GM12878 (cell line): ENCODE measurements at regions not wholly inside any gene's neighbourhood (a gene's known extent, or its start where the extent isn't known, plus 50 kb on each side); places are given as distances from the start of the nearest gene placed in this dataset.
"Not testable (repeated sequence)": the region's sequence is repeated elsewhere in the genome, so short reads cannot be mapped to it uniquely, and the experiment has no call there.

Experiments used
- ATAC-seq: fragments of 200-7000 bp; cut with Tn5 transposase; 3 replicates; pipeline ENCODE4 v1.9.1; 2020; ENCODE audit warnings: mild to moderate bottlenecking, moderate library complexity
- BruUV-seq: library from RNA; stranded (reverse); fragments of 400-500 nt; replicated peaks from 2 replicates; lab custom pipeline; 2021; lab: Mats Ljungman, UMichigan
- CTCF ChIA-PET: fragments of 300-600 bp; sonication (Branson Sonifier 250); formaldehyde crosslinking; extraction: SDS; loops from one replicate; lab custom pipeline; 2021; ENCODE audit warnings: inconsistent platforms; lab: Yijun Ruan, JAX
- POLR2A ChIA-PET: fragments of 350-600 bp; formaldehyde crosslinking; extraction: SDS; loops from one replicate; lab custom pipeline; 2021; ENCODE audit warnings: inconsistent platforms; lab: Charles Lee
- RAD21 ChIA-PET: fragments of 300-600 bp; sonication (Branson Sonifier 250); formaldehyde crosslinking; loops from one replicate; lab custom pipeline; 2023; ENCODE audit warnings: antibody characterized with exemption; ENCODE audit not compliant: unreplicated experiment; lab: Charles Lee
- SMC1A ChIA-PET: fragments of 300-600 bp; sonication (Branson Sonifier 250); formaldehyde crosslinking; loops from one replicate; lab custom pipeline; 2023; ENCODE audit not compliant: unreplicated experiment, uncharacterized antibody; lab: Charles Lee
- DNase-seq: peaks from one replicate; pipeline ENCODE4 v3.0.0-alpha.2; 2011; ENCODE audit warnings: low read depth, low spot score
- FAIRE-seq: peaks from 3 replicates; lab custom pipeline; 2011; peaks lifted over from hg19 to GRCh38; lab: Jason Lieb, UNC
- H2AFZ ChIP-seq: 2 replicates; pipeline ENCODE4 v1.6.0; 2011; ENCODE audit warnings: low read depth, low read length, control low read depth; ENCODE audit not compliant: control insufficient read depth
- H3K27ac ChIP-seq: 2 replicates; pipeline ENCODE4 v1.5.1; 2011; ENCODE audit warnings: control low read depth; ENCODE audit not compliant: control insufficient read depth, insufficient read depth
- H3K27me3 ChIP-seq, 2 experiments: replicated peaks in 1 of 2; 2 replicates each; pipeline versions ENCODE4 v1.6.0 to v1.6.1; 2011; ENCODE audit warnings: low read length in 1 of 2; ENCODE audit not compliant: control insufficient read depth in 2 of 2, insufficient read depth in 2 of 2
- H3K36me3 ChIP-seq, 2 experiments: 2 replicates each; pipeline ENCODE4 v1.5.1; 2011; ENCODE audit warnings: low read length in 1 of 2; ENCODE audit not compliant: control insufficient read depth in 2 of 2, insufficient read depth in 2 of 2
- H3K4me1 ChIP-seq: 2 replicates; pipeline ENCODE4 v1.6.1; 2011; ENCODE audit warnings: mild to moderate bottlenecking, low read length, moderate library complexity, mixed read lengths; ENCODE audit not compliant: control insufficient read depth, insufficient read depth
- H3K4me2 ChIP-seq: 2 replicates; pipeline ENCODE4 v1.6.0; 2011; ENCODE audit warnings: control low read depth; ENCODE audit not compliant: control insufficient read depth, insufficient read depth
- H3K4me3 ChIP-seq: fragments of 200-600 bp; sonication (generic); 2 replicates; pipeline ENCODE4 v1.5.1; 2016
- H3K79me2 ChIP-seq: 2 replicates; pipeline ENCODE4 v1.6.0; 2011; ENCODE audit warnings: low read length; ENCODE audit not compliant: control insufficient read depth, insufficient read depth
- H3K9ac ChIP-seq: 2 replicates; pipeline ENCODE4 v1.8.0; 2011; ENCODE audit warnings: low read length, control low read depth, mixed read lengths; ENCODE audit not compliant: control insufficient read depth, insufficient read depth
- H3K9me3 ChIP-seq: replicated peaks from 3 replicates; pipeline ENCODE4 v1.5.1; 2011; ENCODE audit warnings: mild to moderate bottlenecking, low read length; ENCODE audit not compliant: control insufficient read depth, insufficient read depth
- H4K20me1 ChIP-seq: 2 replicates; pipeline ENCODE4 v1.6.0; 2011; ENCODE audit not compliant: control insufficient read depth, insufficient read depth
- CBX3 ChIP-seq: fragments of 200-600 bp; sonication (generic); IDR thresholded peaks from 2 replicates; pipeline ENCODE4 v1.6.1; 2016; ENCODE audit warnings: low read depth, borderline replicate concordance
- EGR1 ChIP-seq, 2 experiments: IDR thresholded peaks; 1 replicate in 1 of 2; 2 replicates in 1 of 2; pipeline ENCODE4 v1.6.1; 2011 to 2012; ENCODE audit warnings: low read depth in 2 of 2, low read length in 2 of 2, borderline replicate concordance in 1 of 2, mild to moderate bottlenecking in 1 of 2, moderate library complexity in 1 of 2
- IKZF2 ChIP-seq, 2 experiments: fragments of 450-650 bp; IDR thresholded peaks; 2 replicates each; pipeline ENCODE4 v1.6.1; 2017; ENCODE audit warnings: mild to moderate bottlenecking in 2 of 2, moderate library complexity in 2 of 2
- MYB ChIP-seq: fragments of 150-350 bp; IDR thresholded peaks from 2 replicates; pipeline ENCODE4 v1.6.1; 2014; ENCODE audit warnings: mild to moderate bottlenecking, low read depth, low read length, borderline replicate concordance
- USF2 ChIP-seq: IDR thresholded peaks from 2 replicates; pipeline ENCODE4 v1.6.1; 2011; ENCODE audit warnings: low read depth, low read length, improper control_type of control experiment, borderline replicate concordance
- ZZZ3 ChIP-seq: IDR thresholded peaks from 2 replicates; pipeline ENCODE4 v1.6.1; 2011; ENCODE audit warnings: low read depth; ENCODE audit not compliant: control insufficient read depth, insufficient read length
- WGBS: methylation state at CpG from one replicate; pipeline ENCODE4 v1.1.6; 2016; ENCODE audit warnings: low lambda C conversion rate; ENCODE audit not compliant: insufficient replicate concordance, insufficient coverage; ENCODE audit errors: missing lambda C conversion rate; 5-methylcytosine and 5-hydroxymethylcytosine counted together
- in situ Hi-C: fragments of 300-500 bp; cut with MboI; formaldehyde crosslinking; loops from 9 replicates; pipeline ENCODE4 v1.14.3; 2018; ENCODE audit warnings: mixed read lengths
- intact Hi-C: fragments of 100-400 bp; cut with micrococcal nuclease; formaldehyde crosslinking; loops from one replicate; pipeline ENCODE4 v1.14.2; 2022; ENCODE audit not compliant: unreplicated experiment
- TF ChIP-seq, protein P1 (sequence below): fragments of 450-650 bp; IDR thresholded peaks from 2 replicates; pipeline ENCODE4 v1.6.1; 2017; ENCODE audit warnings: mild to moderate bottlenecking, low read depth, inconsistent platforms; ENCODE audit not compliant: poor library complexity, severe bottlenecking
- TF ChIP-seq, protein P2 (sequence below): fragments of 450-650 bp; IDR thresholded peaks from 2 replicates; pipeline ENCODE4 v1.6.1; 2014; ENCODE audit warnings: mild to moderate bottlenecking

GRCh38 chr19:20371911-20372310 lies 193.7 kb downstream of the ZNF737 start (continued):
- TF ChIP-seq, protein P1, sequence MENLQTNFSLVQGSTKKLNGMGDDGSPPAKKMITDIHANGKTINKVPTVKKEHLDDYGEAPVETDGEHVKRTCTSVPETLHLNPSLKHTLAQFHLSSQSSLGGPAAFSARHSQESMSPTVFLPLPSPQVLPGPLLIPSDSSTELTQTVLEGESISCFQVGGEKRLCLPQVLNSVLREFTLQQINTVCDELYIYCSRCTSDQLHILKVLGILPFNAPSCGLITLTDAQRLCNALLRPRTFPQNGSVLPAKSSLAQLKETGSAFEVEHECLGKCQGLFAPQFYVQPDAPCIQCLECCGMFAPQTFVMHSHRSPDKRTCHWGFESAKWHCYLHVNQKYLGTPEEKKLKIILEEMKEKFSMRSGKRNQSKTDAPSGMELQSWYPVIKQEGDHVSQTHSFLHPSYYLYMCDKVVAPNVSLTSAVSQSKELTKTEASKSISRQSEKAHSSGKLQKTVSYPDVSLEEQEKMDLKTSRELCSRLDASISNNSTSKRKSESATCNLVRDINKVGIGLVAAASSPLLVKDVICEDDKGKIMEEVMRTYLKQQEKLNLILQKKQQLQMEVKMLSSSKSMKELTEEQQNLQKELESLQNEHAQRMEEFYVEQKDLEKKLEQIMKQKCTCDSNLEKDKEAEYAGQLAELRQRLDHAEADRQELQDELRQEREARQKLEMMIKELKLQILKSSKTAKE = no peak
- TF ChIP-seq, protein P2, sequence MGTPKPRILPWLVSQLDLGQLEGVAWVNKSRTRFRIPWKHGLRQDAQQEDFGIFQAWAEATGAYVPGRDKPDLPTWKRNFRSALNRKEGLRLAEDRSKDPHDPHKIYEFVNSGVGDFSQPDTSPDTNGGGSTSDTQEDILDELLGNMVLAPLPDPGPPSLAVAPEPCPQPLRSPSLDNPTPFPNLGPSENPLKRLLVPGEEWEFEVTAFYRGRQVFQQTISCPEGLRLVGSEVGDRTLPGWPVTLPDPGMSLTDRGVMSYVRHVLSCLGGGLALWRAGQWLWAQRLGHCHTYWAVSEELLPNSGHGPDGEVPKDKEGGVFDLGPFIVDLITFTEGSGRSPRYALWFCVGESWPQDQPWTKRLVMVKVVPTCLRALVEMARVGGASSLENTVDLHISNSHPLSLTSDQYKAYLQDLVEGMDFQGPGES = no peak
- TF ChIP-seq ZZZ3 (no peak), USF2 (no peak), IKZF2 (IDR thresholded peaks at IDR 0.05) (no peak), CBX3 (no peak), EGR1 (IDR thresholded peaks at IDR 0.05; ENCODE audit: borderline replicate concordance in 1 of 2, low read depth in 2 of 2, low read length in 2 of 2) (no peak), MYB (no peak)

- H3K4me2 ChIP-seq, DNase-seq, H3K79me2 ChIP-seq, H3K9ac ChIP-seq, H3K27me3 ChIP-seq, H3K4me1 ChIP-seq, POLR2A ChIA-PET, H3K27ac ChIP-seq, H3K4me3 ChIP-seq, H4K20me1 ChIP-seq, RAD21 ChIA-PET, FAIRE-seq, CTCF ChIA-PET, intact Hi-C loops, H3K9me3 ChIP-seq, H3K36me3 ChIP-seq, ATAC-seq, BruUV-seq, SMC1A ChIA-PET, H2AFZ ChIP-seq, in situ Hi-C loops: not testable (repeated sequence)
- WGBS = 46% methylated on average over 6 of the region's 6 CpGs
Observed at GRCh38 chr19:20371304-20371703, 194.3 kb downstream of the ZNF737 start.
